ENCODE measurements at regions not wholly inside any gene's neighbourhood (a gene's known extent, or its start where the extent isn't known, plus 50 kb on each side); places are given as distances from the start of the nearest gene placed in this dataset.

DNA sequence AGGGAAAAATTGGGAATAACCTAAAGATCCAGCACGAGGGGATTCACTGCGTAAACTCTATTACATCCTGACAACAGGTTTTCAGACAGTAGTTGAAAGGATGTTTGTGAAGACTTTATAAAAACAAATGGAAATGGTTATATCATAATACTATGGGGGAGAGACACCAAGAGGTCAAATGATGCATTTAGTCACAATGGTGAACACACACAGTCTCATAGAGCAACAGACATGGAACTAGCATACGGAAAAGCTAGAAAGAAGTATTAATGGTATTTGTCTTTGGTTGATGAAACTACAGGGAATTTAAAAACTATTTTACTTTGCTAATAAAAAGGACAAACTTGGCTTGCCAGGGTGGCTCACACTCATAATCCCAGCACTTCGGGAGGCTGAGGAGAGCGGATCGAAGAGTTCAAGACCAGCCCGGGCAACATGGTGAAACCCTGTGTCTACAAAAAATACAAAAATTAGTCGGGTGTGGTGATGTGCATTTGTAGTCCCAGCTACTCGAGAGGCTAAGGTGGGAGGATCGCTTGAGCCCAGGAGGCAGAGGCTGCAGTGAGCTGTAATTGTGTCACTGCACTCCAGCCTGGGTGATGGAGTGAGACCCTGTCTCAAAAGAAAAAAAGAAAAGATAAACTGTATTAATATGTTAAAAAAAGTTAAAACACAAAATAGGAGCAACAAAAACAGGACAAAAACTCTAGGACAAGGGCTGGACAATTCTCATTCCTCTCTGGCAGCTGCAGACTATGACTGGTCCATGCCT, 94.8 kb downstream of the MYCN start:
- TF ChIP-seq, protein P1, sequence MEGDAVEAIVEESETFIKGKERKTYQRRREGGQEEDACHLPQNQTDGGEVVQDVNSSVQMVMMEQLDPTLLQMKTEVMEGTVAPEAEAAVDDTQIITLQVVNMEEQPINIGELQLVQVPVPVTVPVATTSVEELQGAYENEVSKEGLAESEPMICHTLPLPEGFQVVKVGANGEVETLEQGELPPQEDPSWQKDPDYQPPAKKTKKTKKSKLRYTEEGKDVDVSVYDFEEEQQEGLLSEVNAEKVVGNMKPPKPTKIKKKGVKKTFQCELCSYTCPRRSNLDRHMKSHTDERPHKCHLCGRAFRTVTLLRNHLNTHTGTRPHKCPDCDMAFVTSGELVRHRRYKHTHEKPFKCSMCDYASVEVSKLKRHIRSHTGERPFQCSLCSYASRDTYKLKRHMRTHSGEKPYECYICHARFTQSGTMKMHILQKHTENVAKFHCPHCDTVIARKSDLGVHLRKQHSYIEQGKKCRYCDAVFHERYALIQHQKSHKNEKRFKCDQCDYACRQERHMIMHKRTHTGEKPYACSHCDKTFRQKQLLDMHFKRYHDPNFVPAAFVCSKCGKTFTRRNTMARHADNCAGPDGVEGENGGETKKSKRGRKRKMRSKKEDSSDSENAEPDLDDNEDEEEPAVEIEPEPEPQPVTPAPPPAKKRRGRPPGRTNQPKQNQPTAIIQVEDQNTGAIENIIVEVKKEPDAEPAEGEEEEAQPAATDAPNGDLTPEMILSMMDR (IDR thresholded peaks at IDR 0.05): no peak
- TF ChIP-seq POLR2A (IDR thresholded peaks at IDR 0.05): no peak
